ENCODE measurements at regions not wholly inside any gene's neighbourhood (a gene's known extent, or its start where the extent isn't known, plus 50 kb on each side); places are given as distances from the start of the nearest gene placed in this dataset.

GRCh38 chr9:80066931-80067330 lies 495.2 kb downstream of the TLE4 start:
- TF ChIP-seq CTCF (IDR thresholded peaks at IDR 0.05) = no peak
- no peak for TF ChIP-seq POLR2AphosphoS5 (IDR thresholded peaks at IDR 0.05)
- TF ChIP-seq POLR2A (IDR thresholded peaks at IDR 0.05) = no peak

All from sigmoid colon (tissue), 4 donors.